GM23338 (cell line): ENCODE measurements at regions not wholly inside any gene's neighbourhood (a gene's known extent, or its start where the extent isn't known, plus 50 kb on each side); places are given as distances from the start of the nearest gene placed in this dataset.

Source experiments
- ATAC-seq: fragments of 200-7000 bp; cut with Tn5 transposase; 3 replicates; pipeline ENCODE4 v1.9.1; 2020
- DNase-seq: peaks from one replicate; pipeline ENCODE4 v3.0.0-alpha.2; 2015; ENCODE audit warnings: low spot score
- H2AFZ ChIP-seq: fragments of 200-600 bp; sonication (generic); 2 replicates; pipeline ENCODE4 v1.8.0; 2016; ENCODE audit warnings: antibody characterized with exemption, mild to moderate bottlenecking, moderate library complexity
- H3F3A ChIP-seq: fragments of 200-600 bp; sonication (generic); replicated peaks from 2 replicates; pipeline ENCODE4 v1.8.0; 2017; ENCODE audit warnings: antibody characterized with exemption, mixed run types, low read depth
- H3K27ac ChIP-seq: fragments of 200-600 bp; sonication (generic); 2 replicates; pipeline ENCODE4 v1.6.1; 2016; ENCODE audit warnings: low read depth
- H3K27me3 ChIP-seq: fragments of 200-600 bp; sonication (generic); 2 replicates; pipeline ENCODE4 v1.8.0; 2016; ENCODE audit warnings: mild to moderate bottlenecking, mixed run types, moderate library complexity; ENCODE audit not compliant: insufficient read depth
- H3K36me3 ChIP-seq: fragments of 200-600 bp; sonication (generic); 2 replicates; pipeline ENCODE4 v1.8.0; 2016; ENCODE audit warnings: mild to moderate bottlenecking; ENCODE audit not compliant: insufficient read depth
- H3K4me1 ChIP-seq: fragments of 200-600 bp; sonication (generic); 2 replicates; pipeline ENCODE4 v1.8.0; 2016; ENCODE audit warnings: mild to moderate bottlenecking, moderate library complexity; ENCODE audit not compliant: insufficient read depth
- H3K4me2 ChIP-seq: fragments of 200-600 bp; sonication (generic); 2 replicates; pipeline ENCODE4 v1.7.1; 2017; ENCODE audit warnings: mixed run types
- H3K4me3 ChIP-seq: fragments of 200-600 bp; sonication (generic); 2 replicates; pipeline ENCODE4 v1.6.1; 2016; ENCODE audit warnings: mixed run types
- H3K79me2 ChIP-seq: fragments of 200-600 bp; sonication (generic); replicated peaks from 2 replicates; pipeline ENCODE4 v1.8.0; 2017; ENCODE audit warnings: mild to moderate bottlenecking; ENCODE audit not compliant: insufficient read depth
- H3K9me2 ChIP-seq: fragments of 200-600 bp; sonication (generic); 2 replicates; pipeline ENCODE4 v1.8.0; 2017; ENCODE audit not compliant: insufficient read depth
- H4K20me1 ChIP-seq: fragments of 200-600 bp; sonication (generic); replicated peaks from 2 replicates; pipeline ENCODE4 v1.8.0; 2017; ENCODE audit warnings: mild to moderate bottlenecking; ENCODE audit not compliant: insufficient read depth
- H3K27ac Mint-ChIP-seq: 2 replicates; pipeline ENCODE4 v1.8.0; 2020; ENCODE audit warnings: inconsistent platforms, mild to moderate bottlenecking, moderate library complexity, mixed read lengths
- H3K27me3 Mint-ChIP-seq: 3 replicates; pipeline ENCODE4 v1.8.0; 2022; ENCODE audit warnings: low read depth, mild to moderate bottlenecking, moderate library complexity, mixed read lengths, inconsistent platforms; ENCODE audit not compliant: insufficient read depth, poor library complexity
- H3K36me3 Mint-ChIP-seq: 3 replicates; pipeline ENCODE4 v1.8.0; 2021; ENCODE audit warnings: low read depth, mild to moderate bottlenecking, inconsistent platforms, moderate library complexity, mixed read lengths
- H3K4me1 Mint-ChIP-seq: 3 replicates; pipeline ENCODE4 v1.8.0; 2020; ENCODE audit warnings: mild to moderate bottlenecking, inconsistent platforms, mixed read lengths
- H3K4me3 Mint-ChIP-seq: 3 replicates; pipeline ENCODE4 v1.8.0; 2021; ENCODE audit warnings: moderate library complexity, mild to moderate bottlenecking, inconsistent platforms, mixed read lengths
- H3K9me3 Mint-ChIP-seq: 3 replicates; pipeline ENCODE4 v1.8.0; 2020; ENCODE audit warnings: moderate library complexity, mild to moderate bottlenecking, inconsistent platforms, mixed read lengths
- CREB1 ChIP-seq: fragments of 250-450 bp; sonication (Bioruptor Pico); IDR thresholded peaks from 2 replicates; pipeline ENCODE4 v1.5.0; 2020; ENCODE audit warnings: low read depth, mild to moderate bottlenecking, moderate library complexity
- EZH2 ChIP-seq: fragments of 200-600 bp; sonication (generic); IDR thresholded peaks from one replicate; pipeline ENCODE4 v1.8.0; 2017; ENCODE audit warnings: antibody characterized with exemption, mild to moderate bottlenecking, low read depth; ENCODE audit not compliant: unreplicated experiment
- EZH2phosphoT487 ChIP-seq: fragments of 200-600 bp; sonication (generic); IDR thresholded peaks from one replicate; pipeline ENCODE4 v1.8.1; 2018; ENCODE audit warnings: antibody characterized with exemption; ENCODE audit not compliant: unreplicated experiment
- JUNB ChIP-seq: IDR thresholded peaks from one replicate; pipeline ENCODE4 v1.6.1; 2016; ENCODE audit warnings: antibody characterized with exemption; ENCODE audit not compliant: unreplicated experiment
- NANOG ChIP-seq: IDR thresholded peaks from 2 replicates; pipeline ENCODE4 v1.6.1; 2016; ENCODE audit warnings: antibody characterized with exemption, borderline replicate concordance
- POLR2AphosphoS5 ChIP-seq: IDR thresholded peaks from 2 replicates; pipeline ENCODE4 v1.6.1; 2016; ENCODE audit warnings: antibody characterized with exemption, low read depth
- REST ChIP-seq: IDR thresholded peaks from one replicate; pipeline ENCODE4 v1.6.1; 2018; ENCODE audit warnings: antibody characterized with exemption; ENCODE audit not compliant: unreplicated experiment
- STAT1 ChIP-seq: IDR thresholded peaks from one replicate; pipeline ENCODE4 v1.6.1; 2016; ENCODE audit warnings: antibody characterized with exemption; ENCODE audit not compliant: unreplicated experiment
- ZNF114 ChIP-seq: fragments of 250-450 bp; sonication (Bioruptor Pico); IDR thresholded peaks from 2 replicates; pipeline ENCODE4 v1.5.0; 2020; ENCODE audit warnings: mild to moderate bottlenecking, moderate library complexity
- ZNF331 ChIP-seq: fragments of 250-450 bp; sonication (Bioruptor Pico); IDR thresholded peaks from 2 replicates; pipeline ENCODE4 v1.5.0; 2020; ENCODE audit warnings: low read depth, mild to moderate bottlenecking, moderate library complexity
- TF ChIP-seq, protein P1 (sequence below): fragments of 250-450 bp; sonication (Bioruptor Pico); IDR thresholded peaks from 2 replicates; pipeline ENCODE4 v1.5.0; 2020; ENCODE audit warnings: mild to moderate bottlenecking, moderate library complexity
- TF ChIP-seq, protein P2 (sequence below), 2 experiments: fragments of 200-600 bp in 1 of 2; sonication (generic) in 1 of 2; conservative IDR thresholded peaks; 2 replicates each; pipeline versions ENCODE4 v1.5.1 to v1.6.1; 2016 to 2017; ENCODE audit warnings: antibody characterized with exemption in 2 of 2, low read depth in 2 of 2, mild to moderate bottlenecking in 2 of 2, moderate library complexity in 1 of 2
- TF ChIP-seq, protein P3 (sequence below): IDR thresholded peaks from 2 replicates; pipeline ENCODE4 v1.6.1; 2016; ENCODE audit warnings: antibody characterized with exemption

DNA sequence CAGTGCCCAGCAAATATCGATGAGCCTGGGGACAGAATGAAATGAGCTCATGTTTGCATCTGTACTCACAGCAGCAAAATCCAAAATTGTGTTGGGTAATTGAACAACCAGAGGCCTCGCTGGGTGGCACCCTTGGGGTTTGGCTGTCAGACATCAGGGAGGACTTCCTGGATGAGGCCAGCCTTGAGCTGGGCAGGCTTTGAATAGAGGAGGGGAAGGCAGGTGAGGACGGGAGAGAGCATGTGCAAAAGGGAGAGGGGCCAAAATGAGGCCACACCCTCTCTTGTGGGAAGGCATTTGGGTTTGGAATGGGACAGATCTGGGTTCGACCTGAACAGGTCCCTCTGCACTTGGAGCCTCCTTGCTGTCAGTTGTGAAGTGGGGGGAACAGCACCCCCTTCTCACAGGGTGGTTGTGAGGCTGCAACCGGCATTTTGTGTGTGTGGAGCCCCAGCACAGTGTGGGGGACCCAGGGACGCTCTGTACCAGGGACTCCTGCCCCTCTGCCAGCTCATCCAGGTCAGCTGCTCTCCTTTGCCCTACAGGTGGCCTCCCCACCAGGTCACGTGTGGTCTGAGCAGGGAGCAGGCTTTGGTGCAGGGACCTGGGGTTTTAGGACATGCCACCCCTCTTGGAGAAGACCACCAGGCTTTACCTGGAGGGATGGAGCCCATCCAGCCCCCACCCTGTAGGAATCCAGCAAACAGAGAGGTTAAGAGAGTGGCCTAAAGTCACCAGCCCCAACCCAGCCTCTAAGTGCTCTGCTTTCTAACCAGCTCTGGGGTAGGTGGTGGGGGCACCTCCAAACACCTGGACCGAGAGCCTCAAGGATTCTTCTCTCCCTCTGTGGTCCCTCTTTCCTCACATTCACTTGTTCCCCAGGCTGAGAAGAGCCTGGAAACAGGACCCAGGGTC, 521.8 kb downstream of the PTPRU start:
- no peaks in the 10 kb centered on the region for H3K27me3 ChIP-seq
- H2AFZ ChIP-seq, result no peak overlapping the region
- Mint-ChIP-seq H3K36me3 (no peaks in the 10 kb centered on the region), H3K4me3 (no peak overlapping the region), H3K9me3 (no peaks in the 10 kb centered on the region; the same call in 2 of the 3 replicates), H3K27ac (no peak overlapping the region), H3K4me1 (no peaks in the 10 kb centered on the region), H3K27me3 (peaks cover 8% of the 10 kb centered on the region)
- H3F3A ChIP-seq, result no peaks in the 10 kb centered on the region
- H3K4me2 ChIP-seq, result no peak overlapping the region
- DNase-seq, result no peak
- H3K36me3 ChIP-seq, result no peaks in the 10 kb centered on the region
- H3K4me1 ChIP-seq, result no peaks in the 10 kb centered on the region
- no peaks in the 10 kb centered on the region for H3K9me2 ChIP-seq
- H4K20me1 ChIP-seq, result no peaks in the 10 kb centered on the region
- no peak overlapping the region for H3K4me3 ChIP-seq
- H3K79me2 ChIP-seq, result no peaks in the 10 kb centered on the region
- H3K27ac ChIP-seq, result no peak overlapping the region
- no peak for ATAC-seq
- TF ChIP-seq EZH2 (no peak), CREB1 (no peak), NANOG (no peak), STAT1 (no peak), JUNB (no peak), EZH2phosphoT487 (no peak), POLR2AphosphoS5 (no peak), REST (no peak), ZNF331 (CRISPR knock-in tag) (no peak), ZNF114 (CRISPR knock-in tag) (no peak)
- TF ChIP-seq, protein P1, sequence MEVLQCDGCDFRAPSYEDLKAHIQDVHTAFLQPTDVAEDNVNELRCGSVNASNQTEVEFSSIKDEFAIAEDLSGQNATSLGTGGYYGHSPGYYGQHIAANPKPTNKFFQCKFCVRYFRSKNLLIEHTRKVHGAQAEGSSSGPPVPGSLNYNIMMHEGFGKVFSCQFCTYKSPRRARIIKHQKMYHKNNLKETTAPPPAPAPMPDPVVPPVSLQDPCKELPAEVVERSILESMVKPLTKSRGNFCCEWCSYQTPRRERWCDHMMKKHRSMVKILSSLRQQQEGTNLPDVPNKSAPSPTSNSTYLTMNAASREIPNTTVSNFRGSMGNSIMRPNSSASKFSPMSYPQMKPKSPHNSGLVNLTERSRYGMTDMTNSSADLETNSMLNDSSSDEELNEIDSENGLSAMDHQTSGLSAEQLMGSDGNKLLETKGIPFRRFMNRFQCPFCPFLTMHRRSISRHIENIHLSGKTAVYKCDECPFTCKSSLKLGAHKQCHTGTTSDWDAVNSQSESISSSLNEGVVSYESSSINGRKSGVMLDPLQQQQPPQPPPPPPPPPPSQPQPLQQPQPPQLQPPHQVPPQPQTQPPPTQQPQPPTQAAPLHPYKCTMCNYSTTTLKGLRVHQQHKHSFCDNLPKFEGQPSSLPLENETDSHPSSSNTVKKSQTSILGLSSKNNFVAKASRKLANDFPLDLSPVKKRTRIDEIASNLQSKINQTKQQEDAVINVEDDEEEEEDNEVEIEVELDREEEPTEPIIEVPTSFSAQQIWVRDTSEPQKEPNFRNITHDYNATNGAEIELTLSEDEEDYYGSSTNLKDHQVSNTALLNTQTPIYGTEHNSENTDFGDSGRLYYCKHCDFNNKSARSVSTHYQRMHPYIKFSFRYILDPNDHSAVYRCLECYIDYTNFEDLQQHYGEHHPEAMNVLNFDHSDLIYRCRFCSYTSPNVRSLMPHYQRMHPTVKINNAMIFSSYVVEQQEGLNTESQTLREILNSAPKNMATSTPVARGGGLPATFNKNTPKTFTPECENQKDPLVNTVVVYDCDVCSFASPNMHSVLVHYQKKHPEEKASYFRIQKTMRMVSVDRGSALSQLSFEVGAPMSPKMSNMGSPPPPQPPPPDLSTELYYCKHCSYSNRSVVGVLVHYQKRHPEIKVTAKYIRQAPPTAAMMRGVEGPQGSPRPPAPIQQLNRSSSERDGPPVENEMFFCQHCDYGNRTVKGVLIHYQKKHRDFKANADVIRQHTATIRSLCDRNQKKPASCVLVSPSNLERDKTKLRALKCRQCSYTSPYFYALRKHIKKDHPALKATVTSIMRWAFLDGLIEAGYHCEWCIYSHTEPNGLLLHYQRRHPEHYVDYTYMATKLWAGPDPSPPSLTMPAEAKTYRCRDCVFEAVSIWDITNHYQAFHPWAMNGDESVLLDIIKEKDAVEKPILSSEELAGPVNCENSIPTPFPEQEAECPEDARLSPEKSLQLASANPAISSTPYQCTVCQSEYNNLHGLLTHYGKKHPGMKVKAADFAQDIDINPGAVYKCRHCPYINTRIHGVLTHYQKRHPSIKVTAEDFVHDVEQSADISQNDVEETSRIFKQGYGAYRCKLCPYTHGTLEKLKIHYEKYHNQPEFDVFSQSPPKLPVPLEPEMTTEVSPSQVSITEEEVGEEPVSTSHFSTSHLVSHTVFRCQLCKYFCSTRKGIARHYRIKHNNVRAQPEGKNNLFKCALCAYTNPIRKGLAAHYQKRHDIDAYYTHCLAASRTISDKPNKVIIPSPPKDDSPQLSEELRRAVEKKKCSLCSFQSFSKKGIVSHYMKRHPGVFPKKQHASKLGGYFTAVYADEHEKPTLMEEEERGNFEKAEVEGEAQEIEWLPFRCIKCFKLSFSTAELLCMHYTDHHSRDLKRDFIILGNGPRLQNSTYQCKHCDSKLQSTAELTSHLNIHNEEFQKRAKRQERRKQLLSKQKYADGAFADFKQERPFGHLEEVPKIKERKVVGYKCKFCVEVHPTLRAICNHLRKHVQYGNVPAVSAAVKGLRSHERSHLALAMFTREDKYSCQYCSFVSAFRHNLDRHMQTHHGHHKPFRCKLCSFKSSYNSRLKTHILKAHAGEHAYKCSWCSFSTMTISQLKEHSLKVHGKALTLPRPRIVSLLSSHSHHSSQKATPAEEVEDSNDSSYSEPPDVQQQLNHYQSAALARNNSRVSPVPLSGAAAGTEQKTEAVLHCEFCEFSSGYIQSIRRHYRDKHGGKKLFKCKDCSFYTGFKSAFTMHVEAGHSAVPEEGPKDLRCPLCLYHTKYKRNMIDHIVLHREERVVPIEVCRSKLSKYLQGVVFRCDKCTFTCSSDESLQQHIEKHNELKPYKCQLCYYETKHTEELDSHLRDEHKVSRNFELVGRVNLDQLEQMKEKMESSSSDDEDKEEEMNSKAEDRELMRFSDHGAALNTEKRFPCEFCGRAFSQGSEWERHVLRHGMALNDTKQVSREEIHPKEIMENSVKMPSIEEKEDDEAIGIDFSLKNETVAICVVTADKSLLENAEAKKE (CRISPR knock-in tag), result no peak
- TF ChIP-seq, protein P2, sequence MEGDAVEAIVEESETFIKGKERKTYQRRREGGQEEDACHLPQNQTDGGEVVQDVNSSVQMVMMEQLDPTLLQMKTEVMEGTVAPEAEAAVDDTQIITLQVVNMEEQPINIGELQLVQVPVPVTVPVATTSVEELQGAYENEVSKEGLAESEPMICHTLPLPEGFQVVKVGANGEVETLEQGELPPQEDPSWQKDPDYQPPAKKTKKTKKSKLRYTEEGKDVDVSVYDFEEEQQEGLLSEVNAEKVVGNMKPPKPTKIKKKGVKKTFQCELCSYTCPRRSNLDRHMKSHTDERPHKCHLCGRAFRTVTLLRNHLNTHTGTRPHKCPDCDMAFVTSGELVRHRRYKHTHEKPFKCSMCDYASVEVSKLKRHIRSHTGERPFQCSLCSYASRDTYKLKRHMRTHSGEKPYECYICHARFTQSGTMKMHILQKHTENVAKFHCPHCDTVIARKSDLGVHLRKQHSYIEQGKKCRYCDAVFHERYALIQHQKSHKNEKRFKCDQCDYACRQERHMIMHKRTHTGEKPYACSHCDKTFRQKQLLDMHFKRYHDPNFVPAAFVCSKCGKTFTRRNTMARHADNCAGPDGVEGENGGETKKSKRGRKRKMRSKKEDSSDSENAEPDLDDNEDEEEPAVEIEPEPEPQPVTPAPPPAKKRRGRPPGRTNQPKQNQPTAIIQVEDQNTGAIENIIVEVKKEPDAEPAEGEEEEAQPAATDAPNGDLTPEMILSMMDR (conservative IDR thresholded peaks at IDR 0.05; ENCODE audit: low read depth in 2 of 2), result no peak
- TF ChIP-seq, protein P3, sequence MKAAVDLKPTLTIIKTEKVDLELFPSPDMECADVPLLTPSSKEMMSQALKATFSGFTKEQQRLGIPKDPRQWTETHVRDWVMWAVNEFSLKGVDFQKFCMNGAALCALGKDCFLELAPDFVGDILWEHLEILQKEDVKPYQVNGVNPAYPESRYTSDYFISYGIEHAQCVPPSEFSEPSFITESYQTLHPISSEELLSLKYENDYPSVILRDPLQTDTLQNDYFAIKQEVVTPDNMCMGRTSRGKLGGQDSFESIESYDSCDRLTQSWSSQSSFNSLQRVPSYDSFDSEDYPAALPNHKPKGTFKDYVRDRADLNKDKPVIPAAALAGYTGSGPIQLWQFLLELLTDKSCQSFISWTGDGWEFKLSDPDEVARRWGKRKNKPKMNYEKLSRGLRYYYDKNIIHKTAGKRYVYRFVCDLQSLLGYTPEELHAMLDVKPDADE, result no peak
